Activated CD8-positive, alpha-beta T cell treated with anti-CD3 and anti-CD28 coated beads for 36 hours (primary cell): ENCODE measurements at regions not wholly inside any gene's neighbourhood (a gene's known extent, or its start where the extent isn't known, plus 50 kb on each side); places are given as distances from the start of the nearest gene placed in this dataset.
A peak's percentile ranks its signal among the peaks of the same experiment; 100 is the strongest.

ENCODE experiments used
- ATAC-seq: fragments of 200-7000 bp; cut with Tn5 transposase; one replicate; pipeline ENCODE4 v1.10.0; 2021; ENCODE audit warnings: mild to moderate bottlenecking, moderate library complexity
- CTCF ChIA-PET: fragments of 350-600 bp; sonication (Branson Sonifier 250); formaldehyde crosslinking; loops from one replicate; lab custom pipeline; 2021; ENCODE audit warnings: antibody characterized with exemption; lab: Charles Lee
- POLR2A ChIA-PET: fragments of 350-600 bp; sonication (Branson Sonifier 250); formaldehyde crosslinking; loops from one replicate; lab custom pipeline; 2021; ENCODE audit warnings: antibody characterized with exemption; lab: Charles Lee
- DNase-seq: peaks from one replicate; pipeline ENCODE4 v3.0.0-alpha.2; 2020
- H3K27ac Mint-ChIP-seq: one replicate; pipeline ENCODE4 v1.8.0; 2021; ENCODE audit warnings: mild to moderate bottlenecking, mixed read lengths
- H3K27me3 Mint-ChIP-seq: one replicate; pipeline ENCODE4 v1.8.0; 2021; ENCODE audit warnings: mixed read lengths
- H3K36me3 Mint-ChIP-seq: one replicate; pipeline ENCODE4 v1.8.0; 2021; ENCODE audit warnings: low read depth, mixed read lengths
- H3K4me1 Mint-ChIP-seq: one replicate; pipeline ENCODE4 v1.8.0; 2021; ENCODE audit warnings: low read depth, mixed read lengths
- H3K4me3 Mint-ChIP-seq: one replicate; pipeline ENCODE4 v1.8.0; 2021; ENCODE audit warnings: mild to moderate bottlenecking, moderate library complexity, mixed read lengths
- H3K9me3 Mint-ChIP-seq: one replicate; pipeline ENCODE4 v1.8.0; 2021; ENCODE audit warnings: mixed read lengths
- intact Hi-C: fragments of 100-400 bp; cut with micrococcal nuclease; formaldehyde crosslinking; loops from one replicate; pipeline ENCODE4 v1.10.0; 2022
- TF ChIP-seq, protein P1 (sequence below): fragments of 200-600 bp; IDR thresholded peaks from one replicate; pipeline ENCODE4 v1.8.0; 2022; ENCODE audit warnings: antibody characterized with exemption, mild to moderate bottlenecking

DNA sequence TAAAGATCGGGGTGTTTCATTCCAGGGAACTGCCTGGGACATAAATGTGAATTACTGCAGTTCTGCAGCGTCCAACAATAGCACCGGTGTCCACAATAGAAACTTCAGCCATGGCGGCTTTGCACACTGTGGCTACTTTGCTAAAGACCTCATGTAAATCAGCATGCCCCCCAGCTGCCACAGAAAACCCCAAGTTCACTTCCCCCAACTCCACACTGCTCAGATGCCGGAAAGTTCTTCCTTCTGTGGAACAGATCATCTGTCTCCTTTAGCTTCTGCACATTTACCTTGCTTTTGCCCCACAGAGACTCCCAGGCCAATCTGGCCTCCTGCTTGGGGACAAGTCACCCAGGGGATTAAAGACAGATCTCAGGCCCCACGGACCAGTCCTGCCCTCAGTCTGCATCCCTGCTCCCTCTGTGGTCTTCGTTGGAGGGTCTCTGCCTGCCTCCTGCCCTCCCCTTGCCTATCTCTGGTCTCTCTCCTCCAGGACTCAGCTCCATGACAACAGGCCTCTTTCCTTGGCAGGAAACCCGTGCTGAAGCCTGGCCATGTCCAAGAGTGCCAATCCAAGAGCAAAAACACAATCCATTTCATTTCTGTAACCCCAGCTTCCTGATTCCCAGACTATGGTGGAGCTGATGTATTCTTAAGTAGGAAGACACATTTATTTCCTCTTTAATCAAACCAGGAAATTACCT is 403.2 kb downstream of the RPS24 start:
- Mint-ChIP-seq H3K4me1 (no peaks in the 10 kb centered on the region), H3K27ac (no peak overlapping the region), H3K9me3 (no peaks in the 10 kb centered on the region), H3K4me3 (no peak overlapping the region), H3K36me3 (no peaks in the 10 kb centered on the region), H3K27me3 (peaks cover 5% of the 10 kb centered on the region)
- DNase-seq (no peak), ATAC-seq (no peak)
- CTCF ChIA-PET = no interaction called here
- intact Hi-C loops = no loop called here
- TF ChIP-seq, protein P1, sequence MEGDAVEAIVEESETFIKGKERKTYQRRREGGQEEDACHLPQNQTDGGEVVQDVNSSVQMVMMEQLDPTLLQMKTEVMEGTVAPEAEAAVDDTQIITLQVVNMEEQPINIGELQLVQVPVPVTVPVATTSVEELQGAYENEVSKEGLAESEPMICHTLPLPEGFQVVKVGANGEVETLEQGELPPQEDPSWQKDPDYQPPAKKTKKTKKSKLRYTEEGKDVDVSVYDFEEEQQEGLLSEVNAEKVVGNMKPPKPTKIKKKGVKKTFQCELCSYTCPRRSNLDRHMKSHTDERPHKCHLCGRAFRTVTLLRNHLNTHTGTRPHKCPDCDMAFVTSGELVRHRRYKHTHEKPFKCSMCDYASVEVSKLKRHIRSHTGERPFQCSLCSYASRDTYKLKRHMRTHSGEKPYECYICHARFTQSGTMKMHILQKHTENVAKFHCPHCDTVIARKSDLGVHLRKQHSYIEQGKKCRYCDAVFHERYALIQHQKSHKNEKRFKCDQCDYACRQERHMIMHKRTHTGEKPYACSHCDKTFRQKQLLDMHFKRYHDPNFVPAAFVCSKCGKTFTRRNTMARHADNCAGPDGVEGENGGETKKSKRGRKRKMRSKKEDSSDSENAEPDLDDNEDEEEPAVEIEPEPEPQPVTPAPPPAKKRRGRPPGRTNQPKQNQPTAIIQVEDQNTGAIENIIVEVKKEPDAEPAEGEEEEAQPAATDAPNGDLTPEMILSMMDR = no peak
- POLR2A ChIA-PET = no interaction called here

GRCh38 chr10:78437407-78437768 is 403.7 kb downstream of the RPS24 start:
- TF ChIP-seq, protein P1 = no peak
- no peak for DNase-seq
- ATAC-seq = no peak
- Mint-ChIP-seq H3K27me3 (no peaks in the 10 kb centered on the region), H3K4me1 (no peaks in the 10 kb centered on the region), H3K4me3 (no peak overlapping the region), H3K9me3 (no peaks in the 10 kb centered on the region), H3K27ac (no peak overlapping the region), H3K36me3 (no peaks in the 10 kb centered on the region)
- POLR2A ChIA-PET = no interaction called here
- CTCF ChIA-PET = no interaction called here
- intact Hi-C loops = no loop called here

DNA sequence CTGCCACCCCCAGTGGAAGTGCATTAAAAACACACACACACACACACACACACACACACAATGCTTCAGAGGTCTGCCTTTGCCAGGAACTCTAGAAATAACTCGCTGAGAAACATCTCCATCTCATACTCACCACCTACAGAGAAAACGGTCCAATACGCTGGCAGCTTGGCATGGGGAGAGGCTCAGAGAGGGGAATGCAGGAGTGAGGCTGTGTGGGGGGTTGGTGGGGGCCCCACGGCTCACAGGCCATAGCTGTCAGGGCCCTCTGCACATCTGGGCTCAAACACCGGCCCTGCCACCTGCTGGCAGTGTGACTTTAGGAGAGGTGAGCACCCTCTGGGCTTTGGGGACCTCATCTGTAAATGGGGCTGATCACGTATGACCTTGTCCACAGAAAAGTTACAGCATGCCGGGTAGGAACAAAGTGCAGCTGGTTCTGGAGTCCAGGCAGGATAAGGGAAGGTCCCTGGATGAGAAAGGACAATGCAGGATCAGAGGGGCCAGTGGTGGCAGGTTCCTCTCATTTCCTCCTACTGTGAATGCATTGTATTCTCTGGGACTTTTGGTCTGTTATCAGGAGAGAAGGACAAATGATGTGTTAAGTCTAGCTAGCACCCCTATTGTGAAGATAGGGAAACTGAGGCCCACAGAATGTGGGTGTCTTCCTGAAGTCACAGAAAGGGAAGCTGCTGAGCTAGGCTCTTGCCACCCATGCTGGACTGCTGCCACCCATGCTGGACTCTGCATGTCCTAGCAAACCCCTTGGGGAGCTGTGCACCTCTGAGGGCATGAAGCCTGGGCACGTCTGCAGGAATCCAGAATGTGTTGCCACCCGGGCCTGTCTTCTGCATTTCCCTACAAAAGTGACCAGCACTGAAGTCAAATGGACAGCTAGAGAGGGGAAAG is 404.6 kb downstream of the RPS24 start:
- Mint-ChIP-seq H3K36me3 (no peaks in the 10 kb centered on the region), H3K4me3 (no peak overlapping the region), H3K9me3 (no peaks in the 10 kb centered on the region), H3K4me1 (no peaks in the 10 kb centered on the region), H3K27ac (no peak overlapping the region), H3K27me3 (no peaks in the 10 kb centered on the region)
- POLR2A ChIA-PET = no interaction called here
- peak; percentile 62 for ATAC-seq
- intact Hi-C loops = no loop called here
- TF ChIP-seq, protein P1 = no peak
- CTCF ChIA-PET = interaction anchor here (0.9 kb wide), 1 partner anchor 385 kb away, joined by 3 read pairs; no protein-coding TSS in a partner anchor
- DNase-seq = peak; percentile 36

- Mint-ChIP-seq H3K27me3 (no peaks in the 10 kb centered on the region), H3K4me3 (no peak overlapping the region), H3K4me1 (no peaks in the 10 kb centered on the region), H3K36me3 (no peaks in the 10 kb centered on the region), H3K9me3 (no peaks in the 10 kb centered on the region), H3K27ac (no peak overlapping the region)
- ATAC-seq = no peak
- ChIA-PET POLR2A (no interaction called here), CTCF (no interaction called here)
- intact Hi-C loops = no loop called here
- TF ChIP-seq, protein P1 = no peak
- DNase-seq = no peak
These were observed 405.5 kb downstream of the RPS24 start for GRCh38 chr10:78438907-78439809.
